H1 (cell line): ENCODE measurements at regions not wholly inside any gene's neighbourhood (a gene's known extent, or its start where the extent isn't known, plus 50 kb on each side); places are given as distances from the start of the nearest gene placed in this dataset.

ENCODE experiments used
- CTCF ChIA-PET: fragments of 300-600 bp; sonication (Branson Sonifier 250); formaldehyde crosslinking; loops from one replicate; lab custom pipeline; 2021; ENCODE audit not compliant: partially characterized antibody; lab: Charles Lee
- POLR2A ChIA-PET: fragments of 300-600 bp; sonication (Branson Sonifier 250); formaldehyde crosslinking; loops from one replicate; lab custom pipeline; 2021; ENCODE audit warnings: inconsistent platforms; ENCODE audit not compliant: partially characterized antibody; lab: Charles Lee
- DNase-seq, 2 experiments: peaks; one replicate each; pipeline versions ENCODE4 v3.0.0 to v3.0.0-alpha.2; 2010 to 2022; ENCODE audit warnings: low spot score in 2 of 2, low read depth in 1 of 2, mixed read lengths in 1 of 2
- FAIRE-seq: peaks from 2 replicates; lab custom pipeline; 2011; peaks lifted over from hg19 to GRCh38; lab: Jason Lieb, UNC
- H2AFZ ChIP-seq: 2 replicates; pipeline ENCODE4 v1.8.1; 2012; ENCODE audit warnings: low read length, inconsistent platforms
- H2AK5ac ChIP-seq: 2 replicates; pipeline ENCODE4 v1.6.1; 2013; ENCODE audit warnings: low read depth, low read length
- H2BK120ac ChIP-seq: replicated peaks from 2 replicates; pipeline ENCODE3; 2013; ENCODE audit warnings: low read depth, low read length, inconsistent platforms
- H2BK12ac ChIP-seq: 2 replicates; pipeline ENCODE4 v1.6.1; 2013; ENCODE audit warnings: low read depth, low read length
- H2BK15ac ChIP-seq: 2 replicates; pipeline ENCODE4 v1.6.1; 2013; ENCODE audit warnings: low read length
- H2BK20ac ChIP-seq: 2 replicates; pipeline ENCODE4 v1.6.1; 2013; ENCODE audit warnings: low read length
- H2BK5ac ChIP-seq: 2 replicates; pipeline ENCODE4 v1.6.1; 2013; ENCODE audit warnings: low read depth, low read length
- H3K14ac ChIP-seq: 2 replicates; pipeline ENCODE4 v1.6.1; 2013; ENCODE audit warnings: inconsistent platforms; ENCODE audit not compliant: insufficient read length
- H3K18ac ChIP-seq: 2 replicates; pipeline ENCODE4 v1.6.1; 2013; ENCODE audit warnings: low read length; ENCODE audit errors: extremely low read depth
- H3K23ac ChIP-seq: 2 replicates; pipeline ENCODE4 v1.6.1; 2013; ENCODE audit warnings: inconsistent platforms; ENCODE audit not compliant: insufficient read length
- H3K23me2 ChIP-seq: 2 replicates; pipeline ENCODE4 v1.6.1; 2013; ENCODE audit warnings: low read depth, low read length
- H3K27ac ChIP-seq: 2 replicates; pipeline ENCODE4 v1.6.1; 2011; ENCODE audit warnings: low read depth, low read length, inconsistent platforms
- H3K27me3 ChIP-seq, 4 experiments: replicated peaks in 1 of 4; 1 replicate in 1 of 4; 2 replicates in 3 of 4; pipeline versions ENCODE4 v1.6.1 to v1.8.1; 2011 to 2013; ENCODE audit warnings: low read length in 3 of 4, mild to moderate bottlenecking in 3 of 4, inconsistent platforms in 2 of 4, mixed read lengths in 2 of 4, moderate library complexity in 1 of 4; ENCODE audit not compliant: control insufficient read depth in 3 of 4, insufficient read depth in 3 of 4; ENCODE audit errors: extremely low read depth in 1 of 4
- H3K36me3 ChIP-seq, 4 experiments: 2 replicates each; pipeline versions ENCODE4 v1.6.1 to v1.8.1; 2011 to 2013; ENCODE audit warnings: mild to moderate bottlenecking in 4 of 4, low read length in 3 of 4, moderate library complexity in 2 of 4, control low read depth in 1 of 4, inconsistent platforms in 1 of 4; ENCODE audit not compliant: insufficient read depth in 4 of 4, control insufficient read depth in 2 of 4
- H3K4ac ChIP-seq: replicated peaks from 2 replicates; pipeline ENCODE3; 2013; ENCODE audit warnings: low read length, low read depth, mixed read lengths, inconsistent platforms; ENCODE audit not compliant: insufficient read length
- H3K4me1 ChIP-seq, 4 experiments: replicated peaks in 1 of 4; 1 replicate in 1 of 4; 2 replicates in 3 of 4; pipeline versions ENCODE4 v1.6.1 to v1.8.1; 2011 to 2013; ENCODE audit warnings: low read length in 3 of 4, inconsistent platforms in 2 of 4, mixed read lengths in 1 of 4; ENCODE audit not compliant: insufficient read depth in 4 of 4, control insufficient read depth in 3 of 4
- H3K4me2 ChIP-seq, 2 experiments: 2 replicates each; pipeline versions ENCODE4 v1.6.1 to v1.8.1; 2011 to 2013; ENCODE audit warnings: low read depth in 2 of 2, low read length in 2 of 2, control low read depth in 1 of 2, inconsistent platforms in 1 of 2, mild to moderate bottlenecking in 1 of 2; ENCODE audit not compliant: insufficient read depth in 1 of 2
- H3K4me3 ChIP-seq, 4 experiments: fragments of 200-600, 300-600 bp in 1 of 4; sonication (generic), shearing (Covaris generic), sonication (Bioruptor Twin) in 1 of 4; 2 replicates each; pipeline versions ENCODE4 v1.5.1 to v1.8.1; 2011 to 2016; ENCODE audit warnings: low read length in 4 of 4, low read depth in 3 of 4, control low read depth in 2 of 4, inconsistent platforms in 2 of 4, mild to moderate bottlenecking in 2 of 4, mixed read lengths in 1 of 4, moderate library complexity in 1 of 4; ENCODE audit not compliant: insufficient read depth in 2 of 4; ENCODE audit errors: extremely low read depth in 1 of 4
- H3K56ac ChIP-seq: replicated peaks from 2 replicates; pipeline ENCODE3; 2013; ENCODE audit warnings: low read depth, mild to moderate bottlenecking, mixed read lengths, low read length, inconsistent platforms; ENCODE audit not compliant: insufficient read length
- H3K79me1 ChIP-seq: 2 replicates; pipeline ENCODE4 v1.6.1; 2013; ENCODE audit warnings: low read depth, low read length, control low read depth
- H3K79me2 ChIP-seq, 2 experiments: 2 replicates each; pipeline versions ENCODE4 v1.6.1 to v1.8.1; 2012 to 2013; ENCODE audit warnings: low read length in 2 of 2, mild to moderate bottlenecking in 2 of 2, inconsistent platforms in 1 of 2; ENCODE audit not compliant: insufficient read depth in 2 of 2, control insufficient read depth in 1 of 2
- H3K9ac ChIP-seq, 4 experiments: replicated peaks in 1 of 4; 1 replicate in 1 of 4; 2 replicates in 3 of 4; pipeline versions ENCODE4 v1.6.1 to v1.8.1; 2011 to 2013; ENCODE audit warnings: low read depth in 3 of 4, low read length in 3 of 4, control low read depth in 2 of 4, mild to moderate bottlenecking in 2 of 4, moderate library complexity in 2 of 4, inconsistent platforms in 1 of 4; ENCODE audit errors: extremely low read depth in 1 of 4
- H3K9me3 ChIP-seq, 2 experiments: 2 replicates each; pipeline versions ENCODE4 v1.6.1 to v1.8.1; 2012 to 2013; ENCODE audit warnings: mild to moderate bottlenecking in 2 of 2, moderate library complexity in 2 of 2, control low read depth in 1 of 2, inconsistent platforms in 1 of 2, low read depth in 1 of 2, low read length in 1 of 2, mixed read lengths in 1 of 2; ENCODE audit not compliant: insufficient read depth in 2 of 2
- H4K20me1 ChIP-seq, 2 experiments: replicated peaks in 1 of 2; 2 replicates each; pipeline versions ENCODE3 to v1.8.1; 2011 to 2013; ENCODE audit warnings: inconsistent platforms in 2 of 2, low read length in 2 of 2, mild to moderate bottlenecking in 1 of 2; ENCODE audit not compliant: insufficient read depth in 2 of 2, control insufficient read depth in 1 of 2
- H4K5ac ChIP-seq: 2 replicates; pipeline ENCODE4 v1.6.1; 2013; ENCODE audit warnings: low read length, low read depth, mixed read lengths, inconsistent platforms; ENCODE audit not compliant: insufficient read length
- H4K8ac ChIP-seq: 2 replicates; pipeline ENCODE4 v1.8.0; 2013; ENCODE audit warnings: mild to moderate bottlenecking, moderate library complexity, low read length, inconsistent platforms; ENCODE audit not compliant: insufficient read depth; ENCODE audit errors: extremely low read depth
- H4K91ac ChIP-seq: replicated peaks from 2 replicates; pipeline ENCODE3; 2013; ENCODE audit warnings: low read length, mixed read lengths, inconsistent platforms; ENCODE audit not compliant: insufficient read length
- BACH1 ChIP-seq: IDR thresholded peaks from 2 replicates; pipeline ENCODE4 v1.6.1; 2012; ENCODE audit warnings: low read length, improper control_type of control experiment
- CEBPB ChIP-seq: IDR thresholded peaks from 2 replicates; pipeline ENCODE4 v1.6.1; 2012; ENCODE audit warnings: low read depth, low read length
- EGR1 ChIP-seq: IDR thresholded peaks from 2 replicates; pipeline ENCODE4 v1.6.1; 2011; ENCODE audit warnings: low read depth, low read length, borderline replicate concordance
- FOSL1 ChIP-seq: IDR thresholded peaks from 2 replicates; pipeline ENCODE4 v1.6.1; 2011; ENCODE audit warnings: mild to moderate bottlenecking, low read depth, low read length, moderate library complexity; ENCODE audit not compliant: insufficient read depth
- HDAC6 ChIP-seq: IDR thresholded peaks from one replicate; pipeline ENCODE4 v1.7.1; 2012; ENCODE audit warnings: low read depth, mild to moderate bottlenecking, inconsistent platforms, low read length, moderate library complexity
- JUN ChIP-seq: IDR thresholded peaks from 2 replicates; pipeline ENCODE4 v1.6.1; 2011; ENCODE audit warnings: low read depth, mild to moderate bottlenecking, improper control_type of control experiment, low read length
- JUND ChIP-seq: IDR thresholded peaks from 2 replicates; pipeline ENCODE4 v1.6.1; 2011; ENCODE audit warnings: mild to moderate bottlenecking, improper control_type of control experiment, low read length
- KDM1A ChIP-seq: fragments of 200-600, 300-600 bp; sonication (generic); IDR thresholded peaks from 2 replicates; pipeline ENCODE4 v1.7.1; 2016; ENCODE audit warnings: mild to moderate bottlenecking, low read length, borderline replicate concordance
- POU5F1 ChIP-seq: IDR thresholded peaks from 2 replicates; pipeline ENCODE4 v1.6.1; 2011; ENCODE audit warnings: low read depth, mild to moderate bottlenecking, low read length, moderate library complexity
- RBBP5 ChIP-seq: IDR thresholded peaks from 2 replicates; pipeline ENCODE4 v1.7.1; 2012; ENCODE audit warnings: low read depth, mild to moderate bottlenecking, inconsistent platforms, low read length, moderate library complexity, borderline replicate concordance
- SIN3A ChIP-seq, 2 experiments: IDR thresholded peaks in 1 of 2; conservative IDR thresholded peaks in 1 of 2; 2 replicates each; pipeline ENCODE4 v1.6.1; 2011 to 2012; ENCODE audit warnings: low read length in 2 of 2, improper control_type of control experiment in 1 of 2, low read depth in 1 of 2, mild to moderate bottlenecking in 1 of 2
- SRF ChIP-seq: IDR thresholded peaks from 2 replicates; pipeline ENCODE4 v1.6.1; 2011; ENCODE audit warnings: mild to moderate bottlenecking, low read depth, low read length, moderate library complexity
- TBP ChIP-seq: IDR thresholded peaks from 2 replicates; pipeline ENCODE4 v1.6.1; 2011; ENCODE audit warnings: low read depth, low read length, improper control_type of control experiment
- USF2 ChIP-seq: IDR thresholded peaks from 2 replicates; pipeline ENCODE4 v1.6.1; 2011; ENCODE audit warnings: low read length, improper control_type of control experiment
- ZNF274 ChIP-seq: IDR thresholded peaks from 2 replicates; pipeline ENCODE4 v1.7.0; 2012; ENCODE audit warnings: low read length, borderline replicate concordance; ENCODE audit errors: extremely low read depth
- WGBS, 2 experiments: shearing (Covaris generic) in 1 of 2; methylation state at CpG; one replicate each; pipeline versions ENCODE4 v1.1.6 to v1.1.7; 2013 to 2015; ENCODE audit warnings: low lambda C conversion rate in 2 of 2, mixed read lengths in 2 of 2, inconsistent platforms in 1 of 2, low coverage in 1 of 2, missing lambda C conversion rate in 1 of 2; ENCODE audit not compliant: insufficient replicate concordance in 2 of 2, insufficient coverage in 1 of 2, insufficient read length in 1 of 2; ENCODE audit errors: extremely low coverage in 1 of 2, missing lambda C conversion rate in 1 of 2; 5-methylcytosine and 5-hydroxymethylcytosine counted together

- H3K9me3 ChIP-seq, result peaks cover 19 to 41% of the 10 kb centered on the region in 2 experiments
- no peak overlapping the region for H3K56ac ChIP-seq
- H3K79me2 ChIP-seq, result no peaks in the 10 kb centered on the region
- H2BK5ac ChIP-seq, result no peak overlapping the region
- no peak overlapping the region for H2AK5ac ChIP-seq
- H2BK120ac ChIP-seq, result no peak overlapping the region
- H3K23ac ChIP-seq, result no peak overlapping the region
- peak in 1 of 2 experiments; percentile 11 for DNase-seq
- H3K4me3 ChIP-seq, result no peak overlapping the region
- H3K36me3 ChIP-seq, result no peaks in the 10 kb centered on the region
- ChIA-PET CTCF (interaction anchor here (0.6 to 2.1 kb wide), 2 partner anchors 10 to 300 kb away, joined by 3 to 8 read pairs; no protein-coding TSS in a partner anchor), POLR2A (no interaction called here)
- H2BK12ac ChIP-seq, result no peak overlapping the region
- no peak overlapping the region for H4K8ac ChIP-seq
- no peak overlapping the region for H4K91ac ChIP-seq
- H3K79me1 ChIP-seq, result no peaks in the 10 kb centered on the region
- no peaks in the 10 kb centered on the region for H3K4me1 ChIP-seq
- H3K27ac ChIP-seq, result no peak overlapping the region
- no peak overlapping the region for H3K14ac ChIP-seq
- no peak for FAIRE-seq
- H2BK15ac ChIP-seq, result no peak overlapping the region
- no peak overlapping the region for H3K4me2 ChIP-seq
- H4K20me1 ChIP-seq, result no peaks in the 10 kb centered on the region
- H3K23me2 ChIP-seq, result no peaks in the 10 kb centered on the region
- no peak overlapping the region for H2AFZ ChIP-seq
- peaks cover 7 to 34% (median 22%) of the 10 kb centered on the region in 4 experiments for H3K27me3 ChIP-seq
- no peak overlapping the region for H4K5ac ChIP-seq
- no peak overlapping the region for H3K4ac ChIP-seq
- H3K18ac ChIP-seq, result no peak overlapping the region
- WGBS, 2 experiments, result 79% methylated on average over 4 of the region's 4 CpGs; no CpG with 5 or more reads in 1 of the 2 experiments
- no peak overlapping the region for H2BK20ac ChIP-seq
- H3K9ac ChIP-seq, result no peak overlapping the region
- TF ChIP-seq USF2 (no peak), CEBPB (no peak), JUND (no peak), SRF (no peak), JUN (no peak), POU5F1 (no peak), EGR1 (no peak), RBBP5 (no peak), SIN3A (conservative IDR thresholded peaks at IDR 0.05 in 1 of 2, IDR thresholded peaks at IDR 0.05 in 1 of 2; ENCODE audit: low read depth in 1 of 2, low read length in 2 of 2) (no peak), ZNF274 (no peak), FOSL1 (no peak), TBP (no peak), HDAC6 (no peak), BACH1 (no peak), KDM1A (no peak)
These were observed 119.1 kb downstream of the GGTLC2 start for GRCh38 chr22:22763512-22763911.
